ENCODE measurements at regions not wholly inside any gene's neighbourhood (a gene's known extent, or its start where the extent isn't known, plus 50 kb on each side); places are given as distances from the start of the nearest gene placed in this dataset.

DNA sequence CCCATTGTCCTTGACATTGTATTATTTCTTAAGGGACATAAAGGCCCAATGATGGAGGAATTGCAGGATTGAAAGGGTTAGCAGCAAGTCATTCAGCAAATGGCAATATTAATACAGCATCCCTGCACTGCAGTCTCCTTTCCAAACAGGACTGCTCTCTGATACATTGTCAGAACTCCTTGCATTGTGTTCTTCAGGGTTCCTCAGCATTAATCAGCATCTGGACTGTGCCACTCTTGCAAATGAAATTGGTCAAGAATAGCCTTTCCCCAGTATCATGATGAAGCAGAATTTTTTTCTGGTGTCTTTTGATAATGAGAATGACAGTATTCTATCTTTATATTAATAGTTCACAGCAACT lies 272.6 kb upstream of the HAND2 start:
- TF ChIP-seq SP1 (CRISPR knock-in tag; IDR thresholded peaks at IDR 0.05) (no peak), ZNF589 (CRISPR knock-in tag; IDR thresholded peaks at IDR 0.05; ENCODE audit: low read depth) (no peak), ZC3H8 (IDR thresholded peaks at IDR 0.05) (no peak), HNRNPH1 (optimal IDR thresholded peaks at IDR 0.05; ENCODE audit: low read depth, low read length) (no peak), NCOA6 (IDR thresholded peaks at IDR 0.05) (no peak), HMG20B (CRISPR knock-in tag; IDR thresholded peaks at IDR 0.05) (no peak), HIVEP1 (CRISPR knock-in tag; IDR thresholded peaks at IDR 0.05) (no peak), KHSRP (IDR thresholded peaks at IDR 0.05) (no peak), ZNF347 (CRISPR knock-in tag; IDR thresholded peaks at IDR 0.05; ENCODE audit: low read depth) (no peak), FOXJ3 (CRISPR knock-in tag; IDR thresholded peaks at IDR 0.05) (no peak), ZNF146 (CRISPR knock-in tag; IDR thresholded peaks at IDR 0.05; ENCODE audit: unreplicated experiment) (no peak)
- TF ChIP-seq, protein P1, sequence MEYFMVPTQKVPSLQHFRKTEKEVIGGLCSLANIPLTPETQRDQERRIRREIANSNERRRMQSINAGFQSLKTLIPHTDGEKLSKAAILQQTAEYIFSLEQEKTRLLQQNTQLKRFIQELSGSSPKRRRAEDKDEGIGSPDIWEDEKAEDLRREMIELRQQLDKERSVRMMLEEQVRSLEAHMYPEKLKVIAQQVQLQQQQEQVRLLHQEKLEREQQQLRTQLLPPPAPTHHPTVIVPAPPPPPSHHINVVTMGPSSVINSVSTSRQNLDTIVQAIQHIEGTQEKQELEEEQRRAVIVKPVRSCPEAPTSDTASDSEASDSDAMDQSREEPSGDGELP (CRISPR knock-in tag; IDR thresholded peaks at IDR 0.05; ENCODE audit: borderline replicate concordance) = no peak
- TF ChIP-seq, protein P2, sequence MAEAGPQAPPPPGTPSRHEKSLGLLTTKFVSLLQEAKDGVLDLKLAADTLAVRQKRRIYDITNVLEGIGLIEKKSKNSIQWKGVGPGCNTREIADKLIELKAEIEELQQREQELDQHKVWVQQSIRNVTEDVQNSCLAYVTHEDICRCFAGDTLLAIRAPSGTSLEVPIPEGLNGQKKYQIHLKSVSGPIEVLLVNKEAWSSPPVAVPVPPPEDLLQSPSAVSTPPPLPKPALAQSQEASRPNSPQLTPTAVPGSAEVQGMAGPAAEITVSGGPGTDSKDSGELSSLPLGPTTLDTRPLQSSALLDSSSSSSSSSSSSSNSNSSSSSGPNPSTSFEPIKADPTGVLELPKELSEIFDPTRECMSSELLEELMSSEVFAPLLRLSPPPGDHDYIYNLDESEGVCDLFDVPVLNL (CRISPR knock-in tag; IDR thresholded peaks at IDR 0.05; ENCODE audit: low read depth) = no peak
- no TSS peak for BruUV-seq (replicated peaks)
- ATAC-seq (no peak), FAIRE-seq (no peak), DNase-seq (ENCODE audit: extremely low read depth in 1 of 4, low spot score in 3 of 4) (no peak)
- H3K27me3 ChIP-seq (ENCODE audit: control insufficient read depth in 2 of 2, insufficient read depth in 2 of 2, low read length in 2 of 2) = no peaks in the 10 kb centered on the region
- H3K4me3 ChIP-seq = no peak overlapping the region
- H3K9ac ChIP-seq (ENCODE audit: insufficient read depth in 1 of 2, low read depth in 2 of 2, low read length in 2 of 2) = no peak overlapping the region
- H3K4me2 ChIP-seq (ENCODE audit: insufficient read depth, low read length) = no peak overlapping the region
- ChIA-PET POLR2A (no interaction called here), CTCF (ENCODE audit: low intra/inter-chr PET ratio) (no interaction called here)
- no peaks in the 10 kb centered on the region for H3K79me2 ChIP-seq (ENCODE audit: control insufficient read depth, insufficient read depth, low read length)
- no peaks in the 10 kb centered on the region for H3K9me1 ChIP-seq (ENCODE audit: control insufficient read depth, insufficient read depth, low read length)
- in situ Hi-C loops (cut with MboI) (no loop called here), intact Hi-C loops (cut with micrococcal nuclease) (no loop called here)
- H3K36me3 ChIP-seq (ENCODE audit: control insufficient read depth, insufficient read depth, low read length) = no peaks in the 10 kb centered on the region
- no peak overlapping the region for H3K27ac ChIP-seq (ENCODE audit: extremely low read depth, low read depth, low read length)
- no peaks in the 10 kb centered on the region for H3K9me3 ChIP-seq (replicated peaks; ENCODE audit: control insufficient read depth, insufficient read depth, low read depth, low read length)
- H3K4me1 ChIP-seq (replicated peaks in 1 of 2; ENCODE audit: control insufficient read depth in 2 of 2, insufficient read depth in 2 of 2, low read length in 2 of 2) = no peaks in the 10 kb centered on the region
- no peak overlapping the region for H2AFZ ChIP-seq (ENCODE audit: low read depth, low read length)
- no peaks in the 10 kb centered on the region for H4K20me1 ChIP-seq (replicated peaks; ENCODE audit: control insufficient read depth, insufficient read depth, low read length)

Measured in K562 (cell line).